H1 (cell line): ENCODE measurements at regions not wholly inside any gene's neighbourhood (a gene's known extent, or its start where the extent isn't known, plus 50 kb on each side); places are given as distances from the start of the nearest gene placed in this dataset.
A peak's percentile ranks its signal among the peaks of the same experiment; 100 is the strongest.

Source experiments
- CTCF ChIA-PET: fragments of 300-600 bp; sonication (Branson Sonifier 250); formaldehyde crosslinking; loops from one replicate; lab custom pipeline; 2021; ENCODE audit not compliant: partially characterized antibody; lab: Charles Lee
- POLR2A ChIA-PET: fragments of 300-600 bp; sonication (Branson Sonifier 250); formaldehyde crosslinking; loops from one replicate; lab custom pipeline; 2021; ENCODE audit warnings: inconsistent platforms; ENCODE audit not compliant: partially characterized antibody; lab: Charles Lee
- DNase-seq, 2 experiments: peaks; one replicate each; pipeline versions ENCODE4 v3.0.0 to v3.0.0-alpha.2; 2010 to 2022; ENCODE audit warnings: low spot score in 2 of 2, low read depth in 1 of 2, mixed read lengths in 1 of 2
- FAIRE-seq: peaks from 2 replicates; lab custom pipeline; 2011; peaks lifted over from hg19 to GRCh38; lab: Jason Lieb, UNC
- H2AFZ ChIP-seq: 2 replicates; pipeline ENCODE4 v1.8.1; 2012; ENCODE audit warnings: low read length, inconsistent platforms
- H2AK5ac ChIP-seq: 2 replicates; pipeline ENCODE4 v1.6.1; 2013; ENCODE audit warnings: low read depth, low read length
- H2BK120ac ChIP-seq: replicated peaks from 2 replicates; pipeline ENCODE3; 2013; ENCODE audit warnings: low read depth, low read length, inconsistent platforms
- H2BK12ac ChIP-seq: 2 replicates; pipeline ENCODE4 v1.6.1; 2013; ENCODE audit warnings: low read depth, low read length
- H2BK15ac ChIP-seq: 2 replicates; pipeline ENCODE4 v1.6.1; 2013; ENCODE audit warnings: low read length
- H2BK20ac ChIP-seq: 2 replicates; pipeline ENCODE4 v1.6.1; 2013; ENCODE audit warnings: low read length
- H2BK5ac ChIP-seq: 2 replicates; pipeline ENCODE4 v1.6.1; 2013; ENCODE audit warnings: low read depth, low read length
- H3K14ac ChIP-seq: 2 replicates; pipeline ENCODE4 v1.6.1; 2013; ENCODE audit warnings: inconsistent platforms; ENCODE audit not compliant: insufficient read length
- H3K18ac ChIP-seq: 2 replicates; pipeline ENCODE4 v1.6.1; 2013; ENCODE audit warnings: low read length; ENCODE audit errors: extremely low read depth
- H3K23ac ChIP-seq: 2 replicates; pipeline ENCODE4 v1.6.1; 2013; ENCODE audit warnings: inconsistent platforms; ENCODE audit not compliant: insufficient read length
- H3K23me2 ChIP-seq: 2 replicates; pipeline ENCODE4 v1.6.1; 2013; ENCODE audit warnings: low read depth, low read length
- H3K27ac ChIP-seq: 2 replicates; pipeline ENCODE4 v1.6.1; 2011; ENCODE audit warnings: low read depth, low read length, inconsistent platforms
- H3K27me3 ChIP-seq, 4 experiments: replicated peaks in 1 of 4; 1 replicate in 1 of 4; 2 replicates in 3 of 4; pipeline versions ENCODE4 v1.6.1 to v1.8.1; 2011 to 2013; ENCODE audit warnings: low read length in 3 of 4, mild to moderate bottlenecking in 3 of 4, inconsistent platforms in 2 of 4, mixed read lengths in 2 of 4, moderate library complexity in 1 of 4; ENCODE audit not compliant: control insufficient read depth in 3 of 4, insufficient read depth in 3 of 4; ENCODE audit errors: extremely low read depth in 1 of 4
- H3K36me3 ChIP-seq, 4 experiments: 2 replicates each; pipeline versions ENCODE4 v1.6.1 to v1.8.1; 2011 to 2013; ENCODE audit warnings: mild to moderate bottlenecking in 4 of 4, low read length in 3 of 4, moderate library complexity in 2 of 4, control low read depth in 1 of 4, inconsistent platforms in 1 of 4; ENCODE audit not compliant: insufficient read depth in 4 of 4, control insufficient read depth in 2 of 4
- H3K4ac ChIP-seq: replicated peaks from 2 replicates; pipeline ENCODE3; 2013; ENCODE audit warnings: low read length, low read depth, mixed read lengths, inconsistent platforms; ENCODE audit not compliant: insufficient read length
- H3K4me1 ChIP-seq, 4 experiments: replicated peaks in 1 of 4; 1 replicate in 1 of 4; 2 replicates in 3 of 4; pipeline versions ENCODE4 v1.6.1 to v1.8.1; 2011 to 2013; ENCODE audit warnings: low read length in 3 of 4, inconsistent platforms in 2 of 4, mixed read lengths in 1 of 4; ENCODE audit not compliant: insufficient read depth in 4 of 4, control insufficient read depth in 3 of 4
- H3K4me2 ChIP-seq, 2 experiments: 2 replicates each; pipeline versions ENCODE4 v1.6.1 to v1.8.1; 2011 to 2013; ENCODE audit warnings: low read depth in 2 of 2, low read length in 2 of 2, control low read depth in 1 of 2, inconsistent platforms in 1 of 2, mild to moderate bottlenecking in 1 of 2; ENCODE audit not compliant: insufficient read depth in 1 of 2
- H3K4me3 ChIP-seq, 4 experiments: fragments of 200-600, 300-600 bp in 1 of 4; sonication (generic), shearing (Covaris generic), sonication (Bioruptor Twin) in 1 of 4; 2 replicates each; pipeline versions ENCODE4 v1.5.1 to v1.8.1; 2011 to 2016; ENCODE audit warnings: low read length in 4 of 4, low read depth in 3 of 4, control low read depth in 2 of 4, inconsistent platforms in 2 of 4, mild to moderate bottlenecking in 2 of 4, mixed read lengths in 1 of 4, moderate library complexity in 1 of 4; ENCODE audit not compliant: insufficient read depth in 2 of 4; ENCODE audit errors: extremely low read depth in 1 of 4
- H3K56ac ChIP-seq: replicated peaks from 2 replicates; pipeline ENCODE3; 2013; ENCODE audit warnings: low read depth, mild to moderate bottlenecking, mixed read lengths, low read length, inconsistent platforms; ENCODE audit not compliant: insufficient read length
- H3K79me1 ChIP-seq: 2 replicates; pipeline ENCODE4 v1.6.1; 2013; ENCODE audit warnings: low read depth, low read length, control low read depth
- H3K79me2 ChIP-seq, 2 experiments: 2 replicates each; pipeline versions ENCODE4 v1.6.1 to v1.8.1; 2012 to 2013; ENCODE audit warnings: low read length in 2 of 2, mild to moderate bottlenecking in 2 of 2, inconsistent platforms in 1 of 2; ENCODE audit not compliant: insufficient read depth in 2 of 2, control insufficient read depth in 1 of 2
- H3K9ac ChIP-seq, 4 experiments: replicated peaks in 1 of 4; 1 replicate in 1 of 4; 2 replicates in 3 of 4; pipeline versions ENCODE4 v1.6.1 to v1.8.1; 2011 to 2013; ENCODE audit warnings: low read depth in 3 of 4, low read length in 3 of 4, control low read depth in 2 of 4, mild to moderate bottlenecking in 2 of 4, moderate library complexity in 2 of 4, inconsistent platforms in 1 of 4; ENCODE audit errors: extremely low read depth in 1 of 4
- H3K9me3 ChIP-seq, 2 experiments: 2 replicates each; pipeline versions ENCODE4 v1.6.1 to v1.8.1; 2012 to 2013; ENCODE audit warnings: mild to moderate bottlenecking in 2 of 2, moderate library complexity in 2 of 2, control low read depth in 1 of 2, inconsistent platforms in 1 of 2, low read depth in 1 of 2, low read length in 1 of 2, mixed read lengths in 1 of 2; ENCODE audit not compliant: insufficient read depth in 2 of 2
- H4K20me1 ChIP-seq, 2 experiments: replicated peaks in 1 of 2; 2 replicates each; pipeline versions ENCODE3 to v1.8.1; 2011 to 2013; ENCODE audit warnings: inconsistent platforms in 2 of 2, low read length in 2 of 2, mild to moderate bottlenecking in 1 of 2; ENCODE audit not compliant: insufficient read depth in 2 of 2, control insufficient read depth in 1 of 2
- H4K5ac ChIP-seq: 2 replicates; pipeline ENCODE4 v1.6.1; 2013; ENCODE audit warnings: low read length, low read depth, mixed read lengths, inconsistent platforms; ENCODE audit not compliant: insufficient read length
- H4K8ac ChIP-seq: 2 replicates; pipeline ENCODE4 v1.8.0; 2013; ENCODE audit warnings: mild to moderate bottlenecking, moderate library complexity, low read length, inconsistent platforms; ENCODE audit not compliant: insufficient read depth; ENCODE audit errors: extremely low read depth
- H4K91ac ChIP-seq: replicated peaks from 2 replicates; pipeline ENCODE3; 2013; ENCODE audit warnings: low read length, mixed read lengths, inconsistent platforms; ENCODE audit not compliant: insufficient read length
- CBX5 ChIP-seq: fragments of 300-800, 300-1000 bp; sonication (generic); IDR thresholded peaks from 2 replicates; pipeline ENCODE4 v1.7.1; 2016; ENCODE audit warnings: antibody characterized with exemption, low read length, low read depth
- CBX8 ChIP-seq: fragments of 300-800, 300-1000 bp; sonication (generic); IDR thresholded peaks from 2 replicates; pipeline ENCODE4 v1.7.1; 2016; ENCODE audit warnings: low read depth, low read length, borderline replicate concordance
- CEBPB ChIP-seq: IDR thresholded peaks from 2 replicates; pipeline ENCODE4 v1.6.1; 2012; ENCODE audit warnings: low read depth, low read length
- FOSL1 ChIP-seq: IDR thresholded peaks from 2 replicates; pipeline ENCODE4 v1.6.1; 2011; ENCODE audit warnings: mild to moderate bottlenecking, low read depth, low read length, moderate library complexity; ENCODE audit not compliant: insufficient read depth
- POLR2AphosphoS5 ChIP-seq: IDR thresholded peaks from 2 replicates; pipeline ENCODE4 v1.6.1; 2011; ENCODE audit warnings: low read depth, low read length
- RNF2 ChIP-seq: fragments of 200-900, 300-1000 bp; sonication (generic); IDR thresholded peaks from 2 replicates; pipeline ENCODE4 v1.7.1; 2016; ENCODE audit warnings: borderline replicate concordance, low read depth, mild to moderate bottlenecking, antibody characterized with exemption, low read length; ENCODE audit not compliant: poor library complexity, severe bottlenecking; ENCODE audit errors: missing control alignments
- RXRA ChIP-seq: IDR thresholded peaks from 2 replicates; pipeline ENCODE4 v1.6.1; 2011; ENCODE audit warnings: low read depth, mild to moderate bottlenecking, low read length, moderate library complexity; ENCODE audit not compliant: insufficient read depth
- SIN3A ChIP-seq, 2 experiments: IDR thresholded peaks in 1 of 2; conservative IDR thresholded peaks in 1 of 2; 2 replicates each; pipeline ENCODE4 v1.6.1; 2011 to 2012; ENCODE audit warnings: low read length in 2 of 2, improper control_type of control experiment in 1 of 2, low read depth in 1 of 2, mild to moderate bottlenecking in 1 of 2
- YY1 ChIP-seq: IDR thresholded peaks from 2 replicates; pipeline ENCODE4 v1.6.1; 2011; ENCODE audit warnings: low read depth, mild to moderate bottlenecking, low read length
- WGBS, 2 experiments: shearing (Covaris generic) in 1 of 2; methylation state at CpG; one replicate each; pipeline versions ENCODE4 v1.1.6 to v1.1.7; 2013 to 2015; ENCODE audit warnings: low lambda C conversion rate in 2 of 2, mixed read lengths in 2 of 2, inconsistent platforms in 1 of 2, low coverage in 1 of 2, missing lambda C conversion rate in 1 of 2; ENCODE audit not compliant: insufficient replicate concordance in 2 of 2, insufficient coverage in 1 of 2, insufficient read length in 1 of 2; ENCODE audit errors: extremely low coverage in 1 of 2, missing lambda C conversion rate in 1 of 2; 5-methylcytosine and 5-hydroxymethylcytosine counted together

DNA sequence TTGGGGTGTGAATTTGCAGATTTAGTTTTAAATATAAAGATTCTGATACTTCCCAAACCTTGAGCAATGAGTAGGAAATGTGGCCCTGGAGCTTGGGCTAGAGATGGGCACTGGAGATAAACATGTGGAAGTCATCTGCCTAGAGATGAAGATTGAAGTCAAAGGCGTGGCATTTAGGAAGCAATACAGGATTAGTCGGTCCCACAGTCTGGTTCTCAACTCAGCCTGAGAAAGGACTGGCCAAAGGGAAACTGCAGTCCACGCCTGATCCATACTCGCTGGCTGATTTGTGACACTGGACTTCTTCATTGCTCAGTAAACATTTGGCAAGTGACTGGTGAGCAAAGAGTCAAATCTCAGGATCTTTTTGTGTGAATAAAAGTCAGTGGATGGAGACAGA, 268.2 kb upstream of the ATP2B1 start:
- Histone ChIP-seq H3K27ac (no peak overlapping the region), H2BK20ac (no peak overlapping the region), H3K4ac (no peak overlapping the region), H3K79me2 (no peaks in the 10 kb centered on the region), H3K4me1 (peaks cover 0 to 3% (median 0%) of the 10 kb centered on the region in 4 experiments; a peak in 2 of 7 replicates), H3K14ac (no peak overlapping the region), H3K27me3 (no peaks in the 10 kb centered on the region), H3K56ac (no peak overlapping the region), H4K8ac (no peak overlapping the region), H2BK15ac (no peak overlapping the region), H2AFZ (peak overlapping the region; percentile 75; the same call in 1 of the 2 replicates), H3K18ac (no peak overlapping the region), H3K9ac (no peak overlapping the region), H4K91ac (no peak overlapping the region), H4K5ac (no peak overlapping the region), H3K23ac (no peak overlapping the region), H2BK5ac (no peak overlapping the region), H3K4me3 (no peak overlapping the region), H3K23me2 (no peaks in the 10 kb centered on the region), H4K20me1 (no peaks in the 10 kb centered on the region), H3K4me2 (no peak overlapping the region), H2BK12ac (no peak overlapping the region), H3K79me1 (no peaks in the 10 kb centered on the region), H3K9me3 (no peaks in the 10 kb centered on the region), H2AK5ac (no peak overlapping the region), H3K36me3 (no peaks in the 10 kb centered on the region), H2BK120ac (no peak overlapping the region)
- ChIA-PET CTCF (interaction anchor here (0.8 kb wide), 1 partner anchor 8 kb away, joined by 3 read pairs; no protein-coding TSS in a partner anchor), POLR2A (no interaction called here)
- no peak for DNase-seq
- no peak for FAIRE-seq
- WGBS, 2 experiments, result 87% methylated on average over 4 of the region's 4 CpGs; no CpG with 5 or more reads in 1 of the 2 experiments
- no peak for TF ChIP-seq RNF2
- no peak for TF ChIP-seq FOSL1
- no peak for TF ChIP-seq CEBPB
- no peak for TF ChIP-seq POLR2AphosphoS5
- no peak for TF ChIP-seq CBX5
- no peak for TF ChIP-seq RXRA
- TF ChIP-seq YY1, result no peak
- TF ChIP-seq SIN3A (conservative IDR thresholded peaks at IDR 0.05 in 1 of 2, IDR thresholded peaks at IDR 0.05 in 1 of 2; ENCODE audit: low read depth in 1 of 2, low read length in 2 of 2), result no peak
- no peak for TF ChIP-seq CBX8
